ENCODE measurements at regions not wholly inside any gene's neighbourhood (a gene's known extent, or its start where the extent isn't known, plus 50 kb on each side); places are given as distances from the start of the nearest gene placed in this dataset.

- DNase-seq (ENCODE audit: low read depth, low spot score) = no peak
These were observed 245.6 kb downstream of the ANAPC1 start for GRCh38 chr2:111638274-111638877.

- DNase-seq (ENCODE audit: low read depth, low spot score) = no peak
These were observed 243.5 kb downstream of the ANAPC1 start for GRCh38 chr2:111640480-111640879.

- DNase-seq (ENCODE audit: low read depth, low spot score) = no peak
These were observed 241.2 kb downstream of the ANAPC1 start for GRCh38 chr2:111642586-111643327.

- no peak for DNase-seq (ENCODE audit: low read depth, low spot score)
These were observed 240.2 kb downstream of the ANAPC1 start for GRCh38 chr2:111643759-111644158.

- DNase-seq (ENCODE audit: low read depth, low spot score) = no peak
These were observed 236.6 kb downstream of the ANAPC1 start for GRCh38 chr2:111647359-111647758.

GRCh38 chr2:111652038-111652437, 232.0 kb downstream of the ANAPC1 start:
- no peak for DNase-seq (ENCODE audit: low read depth, low spot score)

GRCh38 chr2:111652681-111653080, 231.3 kb downstream of the ANAPC1 start:
- no peak for DNase-seq (ENCODE audit: low read depth, low spot score)

GRCh38 chr2:111653103-111653624, 230.8 kb downstream of the ANAPC1 start:
- DNase-seq (ENCODE audit: low read depth, low spot score) = no peak

GRCh38 chr2:111653913-111654312, 230.1 kb downstream of the ANAPC1 start:
- DNase-seq (ENCODE audit: low read depth, low spot score) = no peak

- DNase-seq (ENCODE audit: low read depth, low spot score) = no peak
These were observed 229.2 kb downstream of the ANAPC1 start for GRCh38 chr2:111654829-111655228.

GRCh38 chr2:111656436-111656835, 227.6 kb downstream of the ANAPC1 start:
- DNase-seq (ENCODE audit: low read depth, low spot score) = no peak

GRCh38 chr2:111656894-111657293, 227.1 kb downstream of the ANAPC1 start:
- no peak for DNase-seq (ENCODE audit: low read depth, low spot score)

GRCh38 chr2:111657351-111657975, 226.5 kb downstream of the ANAPC1 start:
- DNase-seq (ENCODE audit: low read depth, low spot score) = no peak

GRCh38 chr2:111659361-111660333, 224.3 kb downstream of the ANAPC1 start:
- DNase-seq (ENCODE audit: low read depth, low spot score) = peak; percentile 60

GRCh38 chr2:111660811-111661210, 223.2 kb downstream of the ANAPC1 start:
- no peak for DNase-seq (ENCODE audit: low read depth, low spot score)

GRCh38 chr2:111661286-111661940, 222.6 kb downstream of the ANAPC1 start:
- DNase-seq (ENCODE audit: low read depth, low spot score) = no peak

GRCh38 chr2:111662039-111662770, 221.8 kb downstream of the ANAPC1 start:
- no peak for DNase-seq (ENCODE audit: low read depth, low spot score)

GRCh38 chr2:111662771-111663470, 221.1 kb downstream of the ANAPC1 start:
- no peak for DNase-seq (ENCODE audit: low read depth, low spot score)

GRCh38 chr2:111663471-111664274, 220.3 kb downstream of the ANAPC1 start:
- DNase-seq (ENCODE audit: low read depth, low spot score) = no peak
